HepG2 (cell line): ENCODE measurements at regions not wholly inside any gene's neighbourhood (a gene's known extent, or its start where the extent isn't known, plus 50 kb on each side); places are given as distances from the start of the nearest gene placed in this dataset.

Experiments used
- ATAC-seq: fragments of 200-7000 bp; cut with Tn5 transposase; 3 replicates; pipeline ENCODE4 v1.9.1; 2020; ENCODE audit warnings: mild to moderate bottlenecking, moderate library complexity
- BruUV-seq: library from RNA; stranded (reverse); fragments of 400-500 nt; replicated peaks from 2 replicates; lab custom pipeline; 2021; lab: Mats Ljungman, UMichigan
- CTCF ChIA-PET: fragments of 300-600 bp; formaldehyde crosslinking; extraction: SDS; loops from one replicate; lab custom pipeline; 2021; ENCODE audit warnings: low total read pairs, inconsistent platforms, low intra/inter-chr PET ratio; lab: Yijun Ruan, JAX
- POLR2A ChIA-PET: fragments of 350-600 bp; sonication (Branson Sonifier 250); formaldehyde crosslinking; loops from one replicate; lab custom pipeline; 2020; ENCODE audit warnings: antibody characterized with exemption, inconsistent platforms; lab: Yijun Ruan, JAX
- DNase-seq: peaks from one replicate; pipeline ENCODE4 v3.0.0-alpha.2; 2015; ENCODE audit warnings: low spot score
- FAIRE-seq: peaks from 3 replicates; lab custom pipeline; 2011; peaks lifted over from hg19 to GRCh38; lab: Jason Lieb, UNC
- H2AFZ ChIP-seq: one replicate; pipeline ENCODE4 v1.6.1; 2011; ENCODE audit warnings: low read length, inconsistent platforms
- H3K27ac ChIP-seq: fragments of 300-600 bp; 3 replicates; pipeline ENCODE4 v1.8.0; 2011; ENCODE audit warnings: mixed run types, mild to moderate bottlenecking, mixed read lengths, low read length, inconsistent platforms; ENCODE audit not compliant: insufficient read depth; ENCODE audit errors: extremely low read length
- H3K27me3 ChIP-seq, 2 experiments: fragments of 200-600 bp in 1 of 2; 2 replicates in 1 of 2; 3 replicates in 1 of 2; pipeline versions ENCODE4 v1.6.0 to v1.8.0; 2011; ENCODE audit warnings: low read length in 2 of 2, mild to moderate bottlenecking in 2 of 2, moderate library complexity in 2 of 2, inconsistent platforms in 1 of 2; ENCODE audit not compliant: insufficient read depth in 2 of 2, control insufficient read depth in 1 of 2
- H3K36me3 ChIP-seq, 2 experiments: fragments of 200-600 bp in 1 of 2; replicated peaks in 1 of 2; 2 replicates in 1 of 2; 3 replicates in 1 of 2; pipeline versions ENCODE4 v1.5.1 to v1.8.0; 2011; ENCODE audit warnings: low read length in 2 of 2, inconsistent platforms in 1 of 2; ENCODE audit not compliant: insufficient read depth in 2 of 2, control insufficient read depth in 1 of 2
- H3K4me1 ChIP-seq: 2 replicates; pipeline ENCODE4 v1.5.1; 2012; ENCODE audit warnings: low read length, inconsistent platforms; ENCODE audit not compliant: insufficient read depth
- H3K4me2 ChIP-seq: 2 replicates; pipeline ENCODE4 v1.6.0; 2011; ENCODE audit warnings: low read depth, low read length, inconsistent platforms
- H3K4me3 ChIP-seq, 3 experiments: fragments of 200-600 bp in 1 of 3; sonication (generic), shearing (Covaris generic) in 1 of 3; replicated peaks in 1 of 3; 2 replicates each; pipeline ENCODE4 v1.5.1; 2011 to 2016; ENCODE audit warnings: low read length in 3 of 3, inconsistent platforms in 2 of 3, low read depth in 2 of 3, mild to moderate bottlenecking in 2 of 3, control low read depth in 1 of 3, mixed read lengths in 1 of 3; ENCODE audit not compliant: insufficient read depth in 1 of 3
- H3K79me2 ChIP-seq: one replicate; pipeline ENCODE4 v1.6.1; 2011; ENCODE audit warnings: low read length, inconsistent platforms; ENCODE audit not compliant: insufficient read depth
- H3K9ac ChIP-seq: 2 replicates; pipeline ENCODE4 v1.6.0; 2011; ENCODE audit warnings: mild to moderate bottlenecking, low read depth, low read length, inconsistent platforms; ENCODE audit not compliant: insufficient read depth
- H3K9me3 ChIP-seq: 2 replicates; pipeline ENCODE4 v1.5.1; 2012; ENCODE audit warnings: mild to moderate bottlenecking, low read length
- H4K20me1 ChIP-seq: 2 replicates; pipeline ENCODE4 v1.6.0; 2011; ENCODE audit warnings: inconsistent platforms, mild to moderate bottlenecking, low read length, moderate library complexity; ENCODE audit not compliant: insufficient read depth
- KLF6 ChIP-seq: IDR thresholded peaks from 2 replicates; pipeline ENCODE4 v1.8.0; 2016; ENCODE audit warnings: missing biosample characterization, missing genetic modification reagents
- NR0B2 ChIP-seq: sonication (generic); formaldehyde crosslinking; IDR thresholded peaks from 2 replicates; pipeline ENCODE4 v1.4.0; 2020; ENCODE audit warnings: mild to moderate bottlenecking, missing genetic modification reagents
- RFXANK ChIP-seq: IDR thresholded peaks from 2 replicates; pipeline ENCODE4 v1.6.1; 2016
- STAG1 ChIP-seq: sonication (generic); formaldehyde crosslinking; IDR thresholded peaks from 2 replicates; pipeline ENCODE4 v1.4.0; 2020; ENCODE audit warnings: missing genetic modification reagents
- TAF15 ChIP-seq: fragments of 200-400 bp; formaldehyde crosslinking; IDR thresholded peaks from one replicate; pipeline ENCODE4 v1.6.1; 2018; ENCODE audit warnings: mild to moderate bottlenecking, low read depth, low read length; ENCODE audit not compliant: poor library complexity, severe bottlenecking
- ZBTB34 ChIP-seq: sonication (generic); formaldehyde crosslinking; IDR thresholded peaks from 2 replicates; pipeline ENCODE4 v1.8.0; 2022; ENCODE audit warnings: mild to moderate bottlenecking, missing genetic modification reagents
- ZFP82 ChIP-seq: sonication (generic); formaldehyde crosslinking; IDR thresholded peaks from 2 replicates; pipeline ENCODE4 v1.5.1; 2020; ENCODE audit warnings: mild to moderate bottlenecking, missing genetic modification reagents, borderline replicate concordance
- WGBS: methylation state at CpG from one replicate; pipeline ENCODE4 v1.1.6; 2017; ENCODE audit warnings: low lambda C conversion rate; 5-methylcytosine and 5-hydroxymethylcytosine counted together
- in situ Hi-C: cut with HindIII; loops from 2 replicates; pipeline ENCODE4 v1.10.0; 2017; ENCODE audit warnings: low pct_unique_long_range_greater_than_20kb; ENCODE audit not compliant: extremely low pct_ligation_motif_present
- intact Hi-C: fragments of 100-400 bp; cut with micrococcal nuclease; formaldehyde crosslinking; loops from one replicate; pipeline ENCODE4 v1.10.0; 2022; ENCODE audit not compliant: unreplicated experiment

- Histone ChIP-seq H3K4me2 (no peak overlapping the region), H4K20me1 (no peaks in the 10 kb centered on the region), H3K79me2 (no peaks in the 10 kb centered on the region), H3K4me3 (no peak overlapping the region), H2AFZ (no peak overlapping the region), H3K36me3 (no peaks in the 10 kb centered on the region), H3K27ac (no peak overlapping the region), H3K4me1 (peaks cover 7% of the 10 kb centered on the region), H3K27me3 (peaks cover 4 to 52% of the 10 kb centered on the region in 2 experiments; a peak in 4 of 5 replicates), H3K9ac (no peak overlapping the region), H3K9me3 (no peaks in the 10 kb centered on the region)
- in situ Hi-C loops, result no loop called here
- DNase-seq, result no peak
- ChIA-PET CTCF (no interaction called here), POLR2A (no interaction called here)
- WGBS, result 4% methylated on average over 6 of the region's 6 CpGs
- no peak for ATAC-seq
- TF ChIP-seq RFXANK (CRISPR knock-in tag), result no peak
- no peak for TF ChIP-seq NR0B2 (CRISPR knock-in tag)
- no peak for TF ChIP-seq KLF6 (CRISPR knock-in tag)
- TF ChIP-seq ZBTB34, result no peak
- BruUV-seq, result no TSS peak
- intact Hi-C loops, result no loop called here
- no peak for FAIRE-seq
Observed at GRCh38 chr10:78925800-78926319, 142.9 kb upstream of the ZMIZ1 start.

GRCh38 chr10:78927257-78927995 lies 141.3 kb upstream of the ZMIZ1 start:
- CTCF ChIA-PET, result no interaction called here
- Histone ChIP-seq H3K9ac (no peak overlapping the region), H3K4me3 (no peak overlapping the region), H2AFZ (no peak overlapping the region), H3K9me3 (no peaks in the 10 kb centered on the region), H3K27me3 (peaks cover 7 to 65% of the 10 kb centered on the region in 2 experiments; a peak in 4 of 5 replicates), H3K4me2 (no peak overlapping the region), H3K27ac (no peak overlapping the region), H3K4me1 (peaks cover 22% of the 10 kb centered on the region), H3K36me3 (no peaks in the 10 kb centered on the region), H4K20me1 (no peaks in the 10 kb centered on the region), H3K79me2 (no peaks in the 10 kb centered on the region)
- peak; percentile 32; the same call in 1 of the 3 replicates for ATAC-seq
- TF ChIP-seq TAF15, result no peak
- TF ChIP-seq STAG1 (CRISPR knock-in tag), result peak; percentile 21; the same call in 1 of the 2 replicates
- TF ChIP-seq ZFP82, result no peak
- no peak for DNase-seq
- FAIRE-seq, result no peak
- intact Hi-C loops, result no loop called here
- POLR2A ChIA-PET, result no interaction called here
- WGBS, result 3% methylated on average over 6 of the region's 11 CpGs
- in situ Hi-C loops, result no loop called here
- no TSS peak for BruUV-seq
